Cerebellar cortex (tissue), 1 donor: ENCODE measurements at regions not wholly inside any gene's neighbourhood (a gene's known extent, or its start where the extent isn't known, plus 50 kb on each side); places are given as distances from the start of the nearest gene placed in this dataset.

Source experiments
- DNase-seq: peaks from one replicate; pipeline ENCODE4 v3.0.0-alpha.2; 2015; ENCODE audit warnings: low spot score

DNA sequence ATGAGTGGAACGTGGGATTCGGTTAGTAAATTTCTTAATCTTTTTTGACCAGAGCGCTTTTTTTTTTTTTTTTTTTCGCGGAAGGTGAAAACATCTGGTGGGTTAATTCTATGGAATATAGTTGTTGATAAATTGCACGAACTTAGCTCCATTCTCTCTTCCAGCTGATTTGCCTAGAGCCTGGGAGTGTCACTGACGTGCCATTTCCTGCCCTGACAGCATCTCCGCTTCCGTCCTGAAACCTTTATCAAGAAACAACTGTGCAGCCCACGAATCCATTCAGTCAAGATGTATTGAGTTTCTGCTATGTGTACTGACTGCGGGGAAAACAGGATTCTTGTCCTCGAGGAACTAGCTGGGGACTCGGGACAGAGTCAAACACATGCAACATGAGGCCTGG, 59.5 kb upstream of the TGM3 start:
- no peak for DNase-seq

DNA sequence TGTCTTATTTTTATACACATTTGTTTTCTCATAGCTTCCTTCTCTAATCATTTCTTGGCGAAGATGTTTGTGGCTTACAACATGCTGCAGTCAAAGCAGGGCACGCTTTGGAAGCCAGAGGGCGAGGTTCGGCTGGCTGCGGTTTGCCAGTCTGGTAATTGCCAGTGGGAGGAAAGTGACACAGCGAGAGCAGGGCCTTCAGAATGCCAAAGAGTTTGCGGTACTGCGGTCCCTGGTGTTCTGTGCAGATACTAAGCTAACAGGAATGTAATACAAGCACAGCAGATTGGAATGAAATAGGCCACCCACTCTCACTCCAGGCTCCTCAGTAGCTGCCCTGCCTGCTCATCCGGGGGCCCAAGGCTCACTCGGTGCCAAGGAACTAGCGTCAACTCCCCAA, 58.7 kb upstream of the TGM3 start:
- DNase-seq: peak; percentile 4

DNA sequence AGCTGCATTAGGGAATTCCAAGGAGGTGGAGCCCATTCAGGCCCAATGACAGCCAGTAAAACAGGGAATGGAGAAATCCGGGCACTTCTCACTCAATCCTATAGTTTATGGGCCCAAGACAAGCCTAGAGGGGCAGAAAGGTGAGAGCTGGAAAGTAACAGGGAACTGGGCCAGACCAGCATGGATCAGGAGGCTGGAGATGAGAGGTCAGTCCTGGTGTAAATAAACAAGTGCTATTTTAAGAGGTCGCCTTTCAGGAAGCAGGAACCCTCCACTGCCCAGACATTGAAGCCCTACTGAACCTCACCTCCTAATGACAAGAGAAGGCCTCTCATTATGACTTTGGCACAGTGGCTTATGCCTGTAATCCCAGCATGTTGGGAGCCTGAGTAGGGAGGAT, 57.2 kb upstream of the TGM3 start:
- DNase-seq: no peak

DNA sequence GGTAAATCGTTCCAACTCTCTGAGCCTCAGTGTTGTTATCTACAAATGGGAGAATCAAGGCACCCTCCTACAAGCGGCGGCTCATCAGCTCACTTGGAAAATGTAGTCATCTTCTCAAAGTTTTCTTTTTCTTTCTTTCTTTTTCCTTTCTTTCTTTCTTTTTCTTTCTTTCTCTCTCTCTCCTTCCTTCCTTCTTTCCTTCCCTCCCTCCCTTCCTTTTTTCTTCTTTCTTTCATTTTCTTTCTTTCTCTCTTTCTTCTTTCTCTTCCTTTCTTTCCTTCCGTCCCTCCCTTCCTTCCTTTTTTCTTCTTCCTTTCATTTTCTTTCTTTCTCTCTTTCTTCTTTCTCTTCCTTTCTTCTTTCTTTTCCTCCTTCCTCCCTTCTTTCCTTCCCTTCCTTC, 55.0 kb upstream of the TGM3 start:
- DNase-seq: no peak

DNA sequence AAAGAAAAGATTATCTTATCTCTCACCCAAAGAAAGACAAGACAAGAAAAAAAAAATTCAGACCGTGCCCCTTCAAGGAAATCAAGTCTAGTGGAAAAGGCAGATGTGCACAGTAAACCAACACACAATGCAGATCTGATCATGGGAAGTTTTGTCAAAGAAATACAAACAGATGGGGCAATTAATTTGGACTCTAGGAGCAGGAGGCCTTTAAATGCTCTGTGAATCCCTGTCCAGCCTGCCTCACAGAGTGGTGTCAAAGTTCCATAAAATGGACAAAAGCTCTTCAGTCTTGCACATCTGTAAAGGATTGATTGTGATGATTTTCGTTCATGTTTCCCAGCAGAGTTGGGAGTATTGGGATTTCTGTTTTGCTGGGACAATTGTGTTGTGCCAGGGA, 53.1 kb upstream of the TGM3 start:
- DNase-seq: no peak

DNA sequence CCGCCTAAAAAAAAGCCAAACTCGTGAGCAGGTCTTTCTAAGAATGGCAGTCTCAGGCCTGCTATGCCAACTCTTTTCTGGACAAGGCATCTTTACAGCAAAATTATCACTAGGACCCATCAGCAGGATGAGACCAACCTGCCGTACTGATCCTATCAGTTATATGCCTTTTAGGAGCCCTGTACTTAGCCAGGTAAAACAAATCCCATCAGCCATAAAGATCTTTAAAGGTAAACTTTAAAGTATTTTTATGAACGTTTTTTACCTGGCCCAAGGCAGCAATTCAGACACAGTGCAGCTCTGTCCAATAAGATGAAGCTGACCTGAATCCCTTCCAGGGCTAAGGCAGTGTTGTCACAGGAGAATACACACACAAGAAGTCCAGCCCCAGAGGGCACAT, 51.3 kb upstream of the TGM3 start:
- DNase-seq: no peak

DNA sequence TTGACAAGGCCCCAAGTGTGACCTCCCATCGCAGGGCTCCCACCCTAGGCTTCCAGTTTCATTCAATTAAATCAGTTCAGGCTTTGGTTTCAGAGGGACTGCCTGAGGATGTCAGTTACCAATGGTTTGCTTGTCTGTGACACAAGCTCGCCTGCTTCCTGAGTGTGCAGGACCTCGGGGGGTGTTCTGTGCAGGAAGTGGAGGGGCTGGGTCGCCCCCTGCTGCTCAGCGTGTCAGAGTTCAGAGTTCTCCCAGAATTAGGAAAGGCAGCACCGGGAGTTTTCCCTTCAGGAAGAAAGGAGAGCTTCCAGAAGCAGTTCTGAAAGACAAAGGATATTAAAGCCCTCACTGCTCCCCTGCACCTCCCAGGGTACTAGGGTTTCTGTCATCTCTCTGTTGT, 50.8 kb upstream of the TGM3 start:
- DNase-seq: no peak

DNA sequence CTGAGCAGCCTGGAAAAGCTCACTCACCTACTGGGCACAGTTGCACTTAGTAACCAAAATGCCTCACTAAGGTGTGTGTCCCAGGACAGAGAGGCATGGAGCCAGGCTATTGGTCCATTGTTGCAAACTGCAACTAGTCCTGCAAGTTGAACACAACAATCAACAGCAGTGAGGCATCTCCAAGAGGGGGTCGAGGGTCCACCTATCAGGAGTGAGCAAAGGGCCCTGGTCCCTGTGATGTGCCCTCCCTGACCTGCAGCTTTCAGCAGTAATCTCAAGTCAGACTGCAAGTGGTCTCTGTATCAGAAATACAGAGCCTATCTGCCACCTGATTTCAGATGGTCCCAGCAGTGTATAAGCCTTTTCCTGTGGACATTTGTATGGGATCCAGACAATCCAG, 50.2 kb upstream of the TGM3 start:
- no peak for DNase-seq
